HL-60 (cell line): ENCODE measurements at regions not wholly inside any gene's neighbourhood (a gene's known extent, or its start where the extent isn't known, plus 50 kb on each side); places are given as distances from the start of the nearest gene placed in this dataset.

Source experiments
- GABPA ChIP-seq: IDR thresholded peaks from 2 replicates; pipeline ENCODE4 v1.6.1; 2012; ENCODE audit warnings: low read depth
- POLR2AphosphoS5 ChIP-seq: IDR thresholded peaks from 2 replicates; pipeline ENCODE4 v1.6.1; 2012; ENCODE audit warnings: low read depth
- TF ChIP-seq, protein P1 (sequence below): IDR thresholded peaks from one replicate; pipeline ENCODE4 v1.5.1; 2011; ENCODE audit warnings: low read length, control low read depth, inconsistent platforms; ENCODE audit not compliant: insufficient read depth
- TF ChIP-seq, protein P2 (sequence below): IDR thresholded peaks from 2 replicates; pipeline ENCODE4 v1.6.1; 2012; ENCODE audit warnings: low read depth; ENCODE audit not compliant: insufficient replicate concordance

DNA sequence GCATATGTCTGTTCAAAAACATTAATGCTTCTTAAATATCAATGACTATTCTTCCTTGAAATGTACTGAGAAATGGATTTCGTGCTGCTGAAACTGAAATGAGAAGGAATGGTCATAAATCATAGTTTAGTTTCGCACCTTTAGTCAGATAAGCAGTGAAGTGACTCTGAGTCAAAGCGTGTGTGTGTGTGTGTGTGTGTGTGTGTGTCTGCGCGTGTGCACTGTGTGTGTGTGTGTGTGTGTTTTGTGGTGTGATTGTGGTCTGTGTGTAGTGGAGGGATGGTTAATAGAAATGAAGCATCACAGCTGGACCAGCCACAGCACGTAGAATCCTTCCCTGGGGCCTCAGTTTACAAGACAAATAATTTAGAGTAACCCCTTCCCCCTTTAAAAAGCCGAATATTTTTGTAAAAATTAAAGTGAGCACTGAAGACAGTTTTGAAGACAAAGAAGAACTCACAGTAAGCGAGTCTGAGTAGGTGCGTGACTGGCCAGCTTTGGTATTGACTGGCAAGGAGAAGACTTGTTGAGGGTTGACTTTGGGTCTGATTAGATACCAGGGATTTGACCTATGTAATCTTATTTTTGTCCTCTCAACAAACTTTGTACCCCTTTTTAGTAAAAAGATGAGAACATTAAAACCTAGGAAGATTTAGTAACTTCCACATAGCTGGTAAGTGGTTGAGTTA, 202.0 kb upstream of the IL12A start:
- TF ChIP-seq, protein P1, sequence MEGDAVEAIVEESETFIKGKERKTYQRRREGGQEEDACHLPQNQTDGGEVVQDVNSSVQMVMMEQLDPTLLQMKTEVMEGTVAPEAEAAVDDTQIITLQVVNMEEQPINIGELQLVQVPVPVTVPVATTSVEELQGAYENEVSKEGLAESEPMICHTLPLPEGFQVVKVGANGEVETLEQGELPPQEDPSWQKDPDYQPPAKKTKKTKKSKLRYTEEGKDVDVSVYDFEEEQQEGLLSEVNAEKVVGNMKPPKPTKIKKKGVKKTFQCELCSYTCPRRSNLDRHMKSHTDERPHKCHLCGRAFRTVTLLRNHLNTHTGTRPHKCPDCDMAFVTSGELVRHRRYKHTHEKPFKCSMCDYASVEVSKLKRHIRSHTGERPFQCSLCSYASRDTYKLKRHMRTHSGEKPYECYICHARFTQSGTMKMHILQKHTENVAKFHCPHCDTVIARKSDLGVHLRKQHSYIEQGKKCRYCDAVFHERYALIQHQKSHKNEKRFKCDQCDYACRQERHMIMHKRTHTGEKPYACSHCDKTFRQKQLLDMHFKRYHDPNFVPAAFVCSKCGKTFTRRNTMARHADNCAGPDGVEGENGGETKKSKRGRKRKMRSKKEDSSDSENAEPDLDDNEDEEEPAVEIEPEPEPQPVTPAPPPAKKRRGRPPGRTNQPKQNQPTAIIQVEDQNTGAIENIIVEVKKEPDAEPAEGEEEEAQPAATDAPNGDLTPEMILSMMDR = no peak
- TF ChIP-seq, protein P2, sequence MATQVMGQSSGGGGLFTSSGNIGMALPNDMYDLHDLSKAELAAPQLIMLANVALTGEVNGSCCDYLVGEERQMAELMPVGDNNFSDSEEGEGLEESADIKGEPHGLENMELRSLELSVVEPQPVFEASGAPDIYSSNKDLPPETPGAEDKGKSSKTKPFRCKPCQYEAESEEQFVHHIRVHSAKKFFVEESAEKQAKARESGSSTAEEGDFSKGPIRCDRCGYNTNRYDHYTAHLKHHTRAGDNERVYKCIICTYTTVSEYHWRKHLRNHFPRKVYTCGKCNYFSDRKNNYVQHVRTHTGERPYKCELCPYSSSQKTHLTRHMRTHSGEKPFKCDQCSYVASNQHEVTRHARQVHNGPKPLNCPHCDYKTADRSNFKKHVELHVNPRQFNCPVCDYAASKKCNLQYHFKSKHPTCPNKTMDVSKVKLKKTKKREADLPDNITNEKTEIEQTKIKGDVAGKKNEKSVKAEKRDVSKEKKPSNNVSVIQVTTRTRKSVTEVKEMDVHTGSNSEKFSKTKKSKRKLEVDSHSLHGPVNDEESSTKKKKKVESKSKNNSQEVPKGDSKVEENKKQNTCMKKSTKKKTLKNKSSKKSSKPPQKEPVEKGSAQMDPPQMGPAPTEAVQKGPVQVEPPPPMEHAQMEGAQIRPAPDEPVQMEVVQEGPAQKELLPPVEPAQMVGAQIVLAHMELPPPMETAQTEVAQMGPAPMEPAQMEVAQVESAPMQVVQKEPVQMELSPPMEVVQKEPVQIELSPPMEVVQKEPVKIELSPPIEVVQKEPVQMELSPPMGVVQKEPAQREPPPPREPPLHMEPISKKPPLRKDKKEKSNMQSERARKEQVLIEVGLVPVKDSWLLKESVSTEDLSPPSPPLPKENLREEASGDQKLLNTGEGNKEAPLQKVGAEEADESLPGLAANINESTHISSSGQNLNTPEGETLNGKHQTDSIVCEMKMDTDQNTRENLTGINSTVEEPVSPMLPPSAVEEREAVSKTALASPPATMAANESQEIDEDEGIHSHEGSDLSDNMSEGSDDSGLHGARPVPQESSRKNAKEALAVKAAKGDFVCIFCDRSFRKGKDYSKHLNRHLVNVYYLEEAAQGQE = no peak
- TF ChIP-seq POLR2AphosphoS5 (no peak), GABPA (no peak)
